CD4-positive, alpha-beta T cell treated with Interleukin-10 for 1 hour (primary cell): ENCODE measurements at regions not wholly inside any gene's neighbourhood (a gene's known extent, or its start where the extent isn't known, plus 50 kb on each side); places are given as distances from the start of the nearest gene placed in this dataset.
"Not testable (repeated sequence)": the region's sequence is repeated elsewhere in the genome, so short reads cannot be mapped to it uniquely, and the experiment has no call there.

Source experiments
- DNase-seq: peaks from one replicate; pipeline ENCODE4 v3.0.0-alpha.2; 2020

DNA sequence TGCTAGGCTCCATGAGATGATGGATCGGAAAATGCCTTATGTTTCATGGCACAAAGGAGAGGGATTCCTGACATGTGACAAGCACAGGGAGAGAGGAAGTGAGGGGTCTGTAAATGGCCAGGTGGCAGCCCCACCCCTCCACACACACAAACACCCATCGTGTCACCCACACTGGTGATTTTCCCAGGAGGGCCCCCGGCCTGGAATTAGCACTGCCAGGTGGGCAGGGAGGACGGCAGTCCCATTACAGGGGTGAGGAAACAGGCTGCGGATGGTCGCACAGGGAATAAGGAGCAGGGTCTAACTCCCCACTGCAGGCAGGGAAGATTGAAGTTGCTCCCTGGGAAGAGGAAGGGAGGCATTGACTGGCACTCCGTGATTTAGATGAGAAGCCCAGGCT, 395.3 kb upstream of the ZNF337 start:
- not testable (repeated sequence) for DNase-seq

DNA sequence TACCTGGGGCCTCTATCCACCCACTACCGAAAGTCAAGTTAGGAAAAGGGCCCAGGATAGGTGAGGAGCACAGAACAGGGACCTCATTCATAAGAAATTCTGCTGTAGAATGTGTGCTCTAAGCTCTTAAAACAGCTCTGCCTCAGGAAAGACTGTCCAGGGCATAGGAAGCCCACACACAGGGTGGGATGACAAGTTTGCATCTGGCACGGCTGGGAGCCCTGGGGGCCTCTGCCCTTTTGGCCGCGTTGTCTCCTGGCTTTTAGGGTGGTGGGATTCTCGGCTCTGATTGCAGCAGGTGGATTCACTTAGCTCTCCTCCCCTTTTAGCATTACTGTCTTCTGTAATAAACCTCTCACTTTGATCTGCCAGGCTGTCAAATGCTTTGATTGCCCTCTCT, 389.5 kb upstream of the ZNF337 start:
- not testable (repeated sequence) for DNase-seq

DNA sequence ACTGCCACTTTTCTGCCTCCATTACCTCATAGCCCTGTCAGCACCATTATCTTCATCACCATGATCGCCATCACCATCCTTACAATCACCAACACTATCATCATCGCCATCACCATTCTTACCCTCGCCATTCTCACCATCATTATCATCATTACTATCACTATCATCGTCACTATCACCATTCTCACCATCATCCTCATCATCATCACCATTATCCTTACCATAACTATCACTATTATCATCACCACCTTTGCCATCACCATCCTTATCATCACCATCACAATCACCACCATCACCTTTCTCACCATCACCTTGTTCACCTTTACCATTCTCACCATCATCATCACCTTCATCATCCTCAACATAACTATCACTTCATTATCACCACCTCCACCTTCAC, 377.3 kb upstream of the ZNF337 start:
- DNase-seq, result not testable (repeated sequence)

DNA sequence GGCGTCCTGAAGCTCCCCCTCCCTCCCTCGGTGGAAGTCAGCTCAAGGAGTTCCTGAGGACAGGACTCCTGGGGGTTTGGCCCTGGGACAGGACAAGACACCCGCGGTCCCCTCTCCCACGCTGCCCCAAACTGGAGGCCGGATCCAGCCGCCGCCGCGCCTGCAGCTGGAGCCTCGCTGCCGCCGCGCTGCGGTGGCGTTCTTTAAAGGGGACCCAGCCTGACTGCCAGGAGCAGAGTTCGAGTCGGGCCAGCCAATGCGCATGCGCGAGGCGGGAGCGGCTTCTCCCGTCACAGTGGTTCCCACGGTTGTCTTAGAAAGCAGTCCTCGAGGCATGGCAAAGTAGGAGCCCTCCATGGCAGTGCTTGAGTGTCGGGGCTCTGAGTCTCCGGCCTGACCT, 362.7 kb upstream of the ZNF337 start:
- DNase-seq, result not testable (repeated sequence)

DNA sequence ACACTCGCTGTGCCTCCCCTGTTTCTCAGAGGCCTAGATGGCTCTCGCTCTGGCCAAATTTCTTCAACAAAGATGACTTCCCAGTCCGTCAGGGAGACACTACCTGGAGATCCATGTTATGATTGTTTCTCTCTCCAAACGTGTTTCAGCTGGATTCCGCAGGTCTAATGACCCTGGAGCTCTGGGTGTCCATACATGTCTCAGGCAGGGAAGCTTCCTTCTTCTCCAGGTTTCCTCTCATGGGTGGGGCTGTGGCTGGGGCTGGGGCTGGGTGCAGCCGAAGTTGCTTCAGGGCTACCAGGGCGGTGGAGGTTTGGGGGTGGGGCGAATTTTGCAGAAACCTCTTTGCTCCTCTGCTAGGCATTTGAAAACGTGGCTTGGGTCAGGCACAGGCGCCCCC, 361.8 kb upstream of the ZNF337 start:
- DNase-seq, result not testable (repeated sequence)

DNA sequence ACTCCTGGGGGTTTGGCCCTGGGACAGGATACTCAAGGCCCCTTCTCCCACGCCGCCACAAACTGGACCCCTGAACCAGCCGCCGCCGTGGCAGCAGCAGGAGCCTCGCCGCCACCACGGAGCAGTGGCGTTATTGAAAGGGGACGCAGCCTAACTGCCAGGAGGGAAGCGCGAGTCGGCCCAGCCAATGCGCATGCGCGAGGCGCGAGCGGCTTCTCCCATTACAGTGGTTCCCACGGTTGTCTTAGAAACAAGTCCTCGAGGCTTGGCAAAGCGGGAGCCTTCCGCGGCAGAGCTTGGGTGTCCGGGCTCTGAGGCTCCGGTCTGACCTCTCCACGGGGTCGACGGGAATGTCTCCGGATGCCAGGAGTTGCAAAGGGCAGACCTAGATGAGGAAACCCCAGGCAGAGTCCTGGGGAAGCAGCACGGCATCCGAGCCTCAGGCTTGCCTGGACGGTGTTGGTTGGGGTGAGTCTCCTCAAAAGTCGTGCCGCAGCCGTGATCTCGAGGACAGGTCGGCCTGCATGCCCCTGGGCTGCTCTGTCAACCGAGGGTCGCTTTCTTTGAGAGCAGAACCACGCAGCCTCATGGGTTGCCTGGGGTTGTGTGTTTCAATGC, 360.6 kb upstream of the ZNF337 start:
- DNase-seq, result not testable (repeated sequence)

GRCh38 chr20:26025792-26026191, 329.1 kb upstream of the ZNF337 start:
- DNase-seq, result not testable (repeated sequence)

GRCh38 chr20:26010942-26011276, 314.3 kb upstream of the ZNF337 start:
- DNase-seq, result not testable (repeated sequence)

GRCh38 chr20:26010224-26010941, 313.7 kb upstream of the ZNF337 start:
- not testable (repeated sequence) for DNase-seq

DNA sequence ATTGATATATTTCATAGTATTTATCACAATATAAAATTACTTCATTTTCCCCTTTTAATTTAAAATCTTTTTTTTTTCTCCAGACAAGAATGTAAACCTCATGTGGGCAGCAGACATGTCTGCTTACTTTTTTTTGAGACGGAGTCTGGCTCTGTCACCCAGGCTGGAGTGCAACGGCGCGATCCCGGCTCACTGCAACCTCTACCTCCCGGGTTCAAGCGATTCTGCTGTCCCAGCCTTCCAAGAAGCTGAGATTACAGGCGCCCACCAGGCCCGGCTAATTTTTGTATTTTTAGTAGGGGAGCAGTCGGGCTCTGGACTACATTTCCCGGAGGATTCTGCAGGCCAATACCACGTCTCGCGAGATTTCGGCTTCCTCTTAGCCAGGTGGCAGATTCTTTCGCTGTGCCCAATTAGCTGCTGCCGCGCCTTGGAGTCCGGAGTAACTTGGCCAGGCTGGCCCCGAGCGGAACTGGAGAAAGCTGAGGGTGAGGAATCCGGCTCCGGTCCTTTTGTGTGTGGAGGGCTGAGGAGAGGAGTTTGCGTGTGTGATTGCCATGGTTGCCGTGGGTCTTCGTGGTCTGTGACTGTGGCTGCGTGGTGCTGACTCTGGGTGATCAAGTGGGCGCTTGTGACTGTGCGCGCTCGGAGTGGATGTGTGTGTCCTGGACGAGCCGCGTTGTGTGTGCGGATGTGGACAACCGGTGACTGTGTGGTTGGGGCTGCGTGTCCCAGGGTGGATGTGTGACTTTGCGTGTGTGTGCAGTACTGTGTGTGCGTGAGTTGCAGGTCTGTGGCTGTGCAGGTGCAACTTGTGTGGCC, 313.0 kb upstream of the ZNF337 start:
- DNase-seq, result peak; percentile 72

- DNase-seq, result not testable (repeated sequence)
These were observed 311.4 kb upstream of the ZNF337 start for GRCh38 chr20:26008026-26008425.

DNA sequence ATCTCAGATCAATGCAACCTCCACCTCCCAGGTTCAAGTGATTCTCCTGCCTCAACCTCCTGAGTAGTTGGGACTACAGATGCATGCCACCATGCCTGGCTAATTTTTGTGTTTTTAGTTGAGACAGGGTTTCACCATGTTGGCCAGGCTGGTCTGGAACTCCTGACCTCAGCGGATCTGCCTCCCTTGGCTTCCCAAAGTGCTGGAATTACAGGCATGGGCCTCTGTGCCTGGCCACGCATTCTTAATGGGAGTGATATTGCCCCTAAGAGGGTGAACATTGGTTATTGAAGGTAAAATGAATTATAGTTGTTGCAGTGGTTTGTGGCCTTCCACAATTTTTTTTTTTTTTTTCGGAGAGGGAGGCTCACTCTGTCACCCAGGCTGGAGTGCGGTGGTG, 309.5 kb upstream of the ZNF337 start:
- DNase-seq, result not testable (repeated sequence)

DNA sequence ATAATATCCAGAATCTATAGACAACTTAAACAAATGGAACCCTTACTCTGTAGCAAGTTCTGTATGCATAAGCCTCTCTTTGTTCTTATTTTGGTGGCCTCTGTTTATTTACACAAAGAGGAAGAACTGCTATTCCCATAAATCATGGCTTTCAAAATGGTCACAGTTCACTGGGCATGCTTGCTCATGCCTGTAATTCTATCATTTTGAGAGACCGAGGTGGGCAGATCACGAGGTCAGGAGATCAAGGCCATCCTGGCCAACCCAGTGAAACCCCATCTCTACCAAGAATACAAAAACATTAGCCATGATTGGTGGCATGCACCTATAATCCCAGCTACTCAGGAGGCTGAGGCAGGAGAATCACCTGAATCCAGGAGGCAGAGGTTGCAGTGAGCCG, 307.3 kb upstream of the ZNF337 start:
- not testable (repeated sequence) for DNase-seq

DNA sequence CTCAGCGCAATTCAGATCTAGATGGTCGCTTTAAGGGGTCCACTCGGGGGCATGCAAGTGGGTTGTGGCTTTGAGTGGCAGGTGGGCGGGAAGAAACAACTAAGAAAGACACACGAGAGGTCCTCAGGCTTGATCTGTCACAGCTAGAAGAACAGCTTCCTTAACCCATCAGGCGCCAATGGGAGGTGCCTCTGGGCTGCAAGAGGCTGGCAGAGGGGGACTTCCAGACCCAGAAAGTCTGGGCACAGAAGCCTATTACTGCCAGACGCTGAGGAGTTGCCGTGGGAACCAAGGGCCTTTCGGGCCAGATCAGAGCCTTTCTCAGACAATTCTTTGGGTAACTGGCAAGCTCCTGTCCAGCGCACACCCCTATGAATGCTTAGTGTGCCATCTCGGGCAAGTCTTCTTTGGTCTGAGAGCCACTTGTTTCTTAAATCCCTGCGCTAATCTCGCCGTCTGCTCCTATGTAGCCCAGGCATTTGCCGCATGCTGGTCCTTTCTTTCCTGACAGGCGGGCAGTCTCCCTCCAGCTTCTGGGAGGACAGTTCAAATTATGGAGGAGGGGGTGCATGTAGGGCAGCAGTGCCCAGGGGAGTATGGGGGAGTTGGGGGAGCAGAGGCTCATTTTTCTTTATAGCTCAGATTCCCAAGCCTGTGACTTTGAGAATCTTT, 300.9 kb upstream of the ZNF337 start:
- DNase-seq, result not testable (repeated sequence)

DNA sequence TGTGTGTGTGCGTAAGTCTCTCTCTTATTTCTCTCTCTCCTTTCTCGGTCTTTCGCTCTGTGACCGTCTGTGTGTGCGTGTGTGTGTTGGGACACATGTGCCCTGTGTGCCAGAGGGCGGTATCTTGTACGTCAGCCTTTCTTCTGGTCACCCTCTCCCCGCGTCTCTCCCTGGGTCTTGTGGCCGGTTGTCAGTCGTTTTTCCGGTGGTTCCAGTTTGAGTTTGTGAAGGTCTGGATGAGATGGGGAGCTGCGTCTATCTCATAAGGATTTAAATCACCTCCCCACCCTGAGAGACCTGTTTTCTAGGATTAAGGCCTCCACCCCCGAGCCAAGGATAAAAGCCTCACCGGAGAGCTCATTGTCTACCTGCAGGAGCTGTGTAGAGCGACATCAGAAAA, 295.5 kb upstream of the ZNF337 start:
- DNase-seq, result no peak

DNA sequence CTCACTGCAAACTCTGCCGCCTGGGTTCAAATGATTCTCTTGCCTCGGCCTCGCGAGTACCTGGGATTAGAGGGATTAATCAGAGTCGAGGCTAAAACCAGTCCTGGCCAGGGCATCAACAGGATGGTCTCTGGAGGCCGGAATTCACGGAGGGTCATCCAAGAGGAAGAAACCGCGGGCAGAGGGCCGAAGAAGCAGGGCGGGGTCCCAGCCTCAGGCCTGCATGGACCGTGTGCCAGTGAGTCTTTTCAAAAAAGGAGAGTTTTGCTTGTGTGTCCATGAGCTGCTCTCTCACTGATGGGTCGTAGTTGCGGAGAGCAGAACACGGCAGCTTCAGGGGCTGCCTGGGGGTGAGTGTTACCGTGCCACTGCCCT, 295.1 kb upstream of the ZNF337 start:
- DNase-seq, result no peak

- no peak for DNase-seq
These were observed 294.6 kb upstream of the ZNF337 start for GRCh38 chr20:25991051-25991755.

- DNase-seq, result not testable (repeated sequence)
These were observed 293.0 kb upstream of the ZNF337 start for GRCh38 chr20:25989686-25990085.

DNA sequence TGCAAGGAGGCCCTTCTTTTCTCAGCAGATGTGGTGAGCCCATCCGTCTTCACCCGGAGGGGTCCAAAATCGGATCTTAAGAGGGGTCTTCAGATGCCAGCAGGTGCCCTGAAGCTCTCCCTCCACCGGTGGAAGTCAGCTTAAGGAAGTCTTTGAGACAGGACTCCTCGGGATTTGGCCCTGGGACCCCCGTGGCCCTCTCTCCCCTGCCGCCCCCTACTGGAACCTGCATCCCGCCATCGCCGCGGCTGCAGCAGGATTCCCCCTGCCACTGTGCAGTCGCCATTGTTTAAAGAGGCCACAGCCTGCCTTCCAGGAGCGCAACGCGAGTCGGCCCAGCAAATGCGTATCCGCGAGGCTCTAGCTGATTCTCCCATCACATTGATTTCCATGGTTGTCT, 292.5 kb upstream of the ZNF337 start:
- no peak for DNase-seq

DNA sequence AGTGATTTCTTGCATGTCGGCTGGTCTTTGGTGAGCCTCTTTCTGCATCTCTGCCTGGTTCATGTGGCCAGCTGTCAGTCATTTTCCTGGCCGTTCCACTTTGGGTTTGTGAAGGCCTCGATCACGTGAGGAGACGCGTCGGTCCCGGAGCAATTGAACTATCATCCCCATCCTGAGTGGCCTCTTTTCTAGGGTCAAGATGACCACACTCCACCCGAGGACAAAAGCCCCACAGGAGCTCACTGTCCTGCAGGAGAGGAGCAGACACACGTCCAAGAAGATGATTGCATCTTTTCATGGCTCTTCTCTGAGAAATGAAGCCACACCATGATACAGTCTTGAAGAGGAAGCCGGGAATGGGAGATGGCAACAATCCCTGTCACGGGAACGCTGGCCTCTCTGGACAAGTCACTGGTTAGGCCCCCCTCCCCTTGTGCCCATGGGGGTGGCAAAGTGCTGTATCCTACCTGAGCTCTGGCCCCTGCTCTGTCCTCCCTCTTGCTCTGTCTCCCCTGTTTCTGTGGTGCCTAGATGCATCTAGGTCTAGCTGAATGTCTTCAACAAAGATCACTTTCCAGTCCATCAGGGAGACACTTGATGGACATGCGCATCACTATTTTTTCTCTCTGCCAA, 291.4 kb upstream of the ZNF337 start:
- DNase-seq, result not testable (repeated sequence)

GRCh38 chr20:25987073-25987927, 290.6 kb upstream of the ZNF337 start:
- peak; percentile 64 for DNase-seq
